Activated T-helper 1 cell treated with anti-CD3 and anti-CD28 coated beads, Interleukin-12 subunit alpha, Interleukin-12 subunit beta, Interleukin-2, Interleukin-4 antibody, amounts not matched to agents 30 ng/mL and 10 ng/mL and 1 ng/mL, durations not matched to agents 14 hours and 24 hours and 36 hours (primary cell): ENCODE measurements at regions not wholly inside any gene's neighbourhood (a gene's known extent, or its start where the extent isn't known, plus 50 kb on each side); places are given as distances from the start of the nearest gene placed in this dataset.

Source experiments
- DNase-seq: peaks from one replicate; pipeline ENCODE4 v3.0.0; 2021; ENCODE audit warnings: low spot score
- H3K27ac Mint-ChIP-seq: one replicate; pipeline ENCODE4 v1.8.0; 2021; ENCODE audit warnings: mild to moderate bottlenecking, mixed read lengths
- H3K27me3 Mint-ChIP-seq: one replicate; pipeline ENCODE4 v1.8.0; 2022; ENCODE audit warnings: mild to moderate bottlenecking, moderate library complexity, mixed read lengths; ENCODE audit not compliant: insufficient read depth
- H3K36me3 Mint-ChIP-seq: one replicate; pipeline ENCODE4 v1.8.0; 2021; ENCODE audit warnings: low read depth, mixed read lengths
- H3K4me1 Mint-ChIP-seq: one replicate; pipeline ENCODE4 v1.8.0; 2021; ENCODE audit warnings: low read depth, mixed read lengths
- H3K4me3 Mint-ChIP-seq: one replicate; pipeline ENCODE4 v1.8.0; 2021; ENCODE audit warnings: mild to moderate bottlenecking, moderate library complexity, mixed read lengths
- H3K9me3 Mint-ChIP-seq: one replicate; pipeline ENCODE4 v1.8.0; 2021; ENCODE audit warnings: mixed read lengths
- intact Hi-C: fragments of 100-400 bp; cut with micrococcal nuclease; formaldehyde crosslinking; loops from one replicate; pipeline ENCODE4 v1.15.1; 2024

GRCh38 chr2:234841321-234842015 is 110.3 kb upstream of the SH3BP4 start:
- Mint-ChIP-seq H3K4me3 (no peak overlapping the region), H3K9me3 (no peaks in the 10 kb centered on the region), H3K27ac (no peak overlapping the region), H3K27me3 (peaks cover 2% of the 10 kb centered on the region), H3K4me1 (no peaks in the 10 kb centered on the region), H3K36me3 (no peaks in the 10 kb centered on the region)
- intact Hi-C loops, result no loop called here
- no peak for DNase-seq

GRCh38 chr2:234840336-234840735 is 111.5 kb upstream of the SH3BP4 start:
- no peak for DNase-seq
- Mint-ChIP-seq H3K27ac (no peak overlapping the region), H3K36me3 (no peaks in the 10 kb centered on the region), H3K4me3 (no peak overlapping the region), H3K4me1 (no peaks in the 10 kb centered on the region), H3K9me3 (no peaks in the 10 kb centered on the region), H3K27me3 (peaks cover 2% of the 10 kb centered on the region)
- intact Hi-C loops, result no loop called here

GRCh38 chr2:234839285-234839684 is 112.5 kb upstream of the SH3BP4 start:
- Mint-ChIP-seq H3K27ac (no peak overlapping the region), H3K27me3 (no peaks in the 10 kb centered on the region), H3K4me3 (no peak overlapping the region), H3K36me3 (no peaks in the 10 kb centered on the region), H3K9me3 (no peaks in the 10 kb centered on the region), H3K4me1 (no peaks in the 10 kb centered on the region)
- DNase-seq, result no peak
- intact Hi-C loops, result no loop called here

GRCh38 chr2:234836271-234836670 is 115.5 kb upstream of the SH3BP4 start:
- intact Hi-C loops, result no loop called here
- Mint-ChIP-seq H3K27me3 (no peaks in the 10 kb centered on the region), H3K36me3 (no peaks in the 10 kb centered on the region), H3K4me3 (no peak overlapping the region), H3K9me3 (no peaks in the 10 kb centered on the region), H3K27ac (no peak overlapping the region), H3K4me1 (no peaks in the 10 kb centered on the region)
- no peak for DNase-seq

- intact Hi-C loops, result no loop called here
- DNase-seq, result no peak
- H3K4me1 Mint-ChIP-seq, result no peaks in the 10 kb centered on the region
- no peak overlapping the region for H3K4me3 Mint-ChIP-seq
- no peaks in the 10 kb centered on the region for H3K9me3 Mint-ChIP-seq
- H3K27ac Mint-ChIP-seq, result no peak overlapping the region
- peaks cover 2% of the 10 kb centered on the region for H3K27me3 Mint-ChIP-seq
- no peaks in the 10 kb centered on the region for H3K36me3 Mint-ChIP-seq
Measured at GRCh38 chr2:234835738-234836137, 116.1 kb upstream of the SH3BP4 start.

- no peaks in the 10 kb centered on the region for H3K36me3 Mint-ChIP-seq
- H3K27me3 Mint-ChIP-seq, result peaks cover 2% of the 10 kb centered on the region
- no peaks in the 10 kb centered on the region for H3K9me3 Mint-ChIP-seq
- H3K4me1 Mint-ChIP-seq, result no peaks in the 10 kb centered on the region
- no peak overlapping the region for H3K27ac Mint-ChIP-seq
- no peak overlapping the region for H3K4me3 Mint-ChIP-seq
- intact Hi-C loops, result no loop called here
- DNase-seq, result no peak
Measured at GRCh38 chr2:234834228-234834923, 117.4 kb upstream of the SH3BP4 start.

- no peaks in the 10 kb centered on the region for H3K36me3 Mint-ChIP-seq
- no peaks in the 10 kb centered on the region for H3K9me3 Mint-ChIP-seq
- peaks cover 2% of the 10 kb centered on the region for H3K27me3 Mint-ChIP-seq
- no peak for DNase-seq
- H3K27ac Mint-ChIP-seq, result no peak overlapping the region
- intact Hi-C loops, result no loop called here
- H3K4me3 Mint-ChIP-seq, result no peak overlapping the region
- H3K4me1 Mint-ChIP-seq, result no peaks in the 10 kb centered on the region
Measured at GRCh38 chr2:234830853-234831252, 121.0 kb upstream of the SH3BP4 start.

- H3K27ac Mint-ChIP-seq, result no peak overlapping the region
- intact Hi-C loops, result no loop called here
- no peaks in the 10 kb centered on the region for H3K4me1 Mint-ChIP-seq
Measured at GRCh38 chr2:234829074-234829455, 122.8 kb upstream of the SH3BP4 start.

GRCh38 chr2:234828382-234829073 is 123.3 kb upstream of the SH3BP4 start:
- H3K27me3 Mint-ChIP-seq, result peaks cover 2% of the 10 kb centered on the region
- H3K4me1 Mint-ChIP-seq, result no peaks in the 10 kb centered on the region
- H3K27ac Mint-ChIP-seq, result no peak overlapping the region
- intact Hi-C loops, result no loop called here
- H3K36me3 Mint-ChIP-seq, result no peaks in the 10 kb centered on the region
- H3K4me3 Mint-ChIP-seq, result no peak overlapping the region
- H3K9me3 Mint-ChIP-seq, result no peaks in the 10 kb centered on the region
- no peak for DNase-seq

More at GRCh38 chr2:234829074-234829455, 122.8 kb upstream of the SH3BP4 start:
- Mint-ChIP-seq H3K9me3 (no peaks in the 10 kb centered on the region), H3K36me3 (no peaks in the 10 kb centered on the region), H3K27me3 (peaks cover 2% of the 10 kb centered on the region), H3K4me3 (no peak overlapping the region)
- no peak for DNase-seq

GRCh38 chr2:234827096-234827860 is 124.5 kb upstream of the SH3BP4 start:
- Mint-ChIP-seq H3K9me3 (no peaks in the 10 kb centered on the region), H3K4me3 (no peak overlapping the region), H3K36me3 (no peaks in the 10 kb centered on the region), H3K4me1 (no peaks in the 10 kb centered on the region), H3K27ac (no peak overlapping the region), H3K27me3 (peaks cover 2% of the 10 kb centered on the region)
- intact Hi-C loops, result no loop called here
- no peak for DNase-seq

GRCh38 chr2:234826681-234827080 is 125.1 kb upstream of the SH3BP4 start:
- no peaks in the 10 kb centered on the region for H3K4me1 Mint-ChIP-seq
- peaks cover 2% of the 10 kb centered on the region for H3K27me3 Mint-ChIP-seq
- H3K4me3 Mint-ChIP-seq, result no peak overlapping the region
- intact Hi-C loops, result no loop called here
- H3K9me3 Mint-ChIP-seq, result no peaks in the 10 kb centered on the region
- DNase-seq, result no peak
- no peaks in the 10 kb centered on the region for H3K36me3 Mint-ChIP-seq
- no peak overlapping the region for H3K27ac Mint-ChIP-seq

- no peak overlapping the region for H3K27ac Mint-ChIP-seq
- H3K27me3 Mint-ChIP-seq, result peaks cover 3% of the 10 kb centered on the region
- no peaks in the 10 kb centered on the region for H3K9me3 Mint-ChIP-seq
- no peak overlapping the region for H3K4me3 Mint-ChIP-seq
- no peaks in the 10 kb centered on the region for H3K4me1 Mint-ChIP-seq
- no peak for DNase-seq
- no peaks in the 10 kb centered on the region for H3K36me3 Mint-ChIP-seq
- intact Hi-C loops, result no loop called here
Measured at GRCh38 chr2:234825616-234826015, 126.2 kb upstream of the SH3BP4 start.
